ENCODE measurements at regions not wholly inside any gene's neighbourhood (a gene's known extent, or its start where the extent isn't known, plus 50 kb on each side); places are given as distances from the start of the nearest gene placed in this dataset.
"Not testable (repeated sequence)": the region's sequence is repeated elsewhere in the genome, so short reads cannot be mapped to it uniquely, and the experiment has no call there.

DNA sequence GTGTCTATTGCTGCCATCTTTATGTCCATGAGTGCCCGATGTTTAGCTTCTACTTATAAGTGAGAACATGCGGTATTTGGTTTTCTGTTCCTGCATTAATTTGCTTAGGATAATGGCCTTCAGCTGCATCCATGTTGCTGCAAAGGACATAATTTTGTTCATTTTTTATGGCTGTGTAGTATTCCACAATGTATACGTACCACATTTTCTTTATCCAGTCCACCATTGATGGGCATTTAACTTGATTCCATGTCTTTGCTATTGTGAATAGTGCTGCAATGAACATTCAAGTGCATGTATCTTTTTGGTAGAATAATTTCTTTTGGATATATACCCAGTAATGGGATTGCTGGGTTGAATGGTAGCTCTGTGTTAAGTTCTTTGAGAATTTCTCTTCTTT, 376.3 kb upstream of the PROK2 start:
- TF ChIP-seq, protein P1, sequence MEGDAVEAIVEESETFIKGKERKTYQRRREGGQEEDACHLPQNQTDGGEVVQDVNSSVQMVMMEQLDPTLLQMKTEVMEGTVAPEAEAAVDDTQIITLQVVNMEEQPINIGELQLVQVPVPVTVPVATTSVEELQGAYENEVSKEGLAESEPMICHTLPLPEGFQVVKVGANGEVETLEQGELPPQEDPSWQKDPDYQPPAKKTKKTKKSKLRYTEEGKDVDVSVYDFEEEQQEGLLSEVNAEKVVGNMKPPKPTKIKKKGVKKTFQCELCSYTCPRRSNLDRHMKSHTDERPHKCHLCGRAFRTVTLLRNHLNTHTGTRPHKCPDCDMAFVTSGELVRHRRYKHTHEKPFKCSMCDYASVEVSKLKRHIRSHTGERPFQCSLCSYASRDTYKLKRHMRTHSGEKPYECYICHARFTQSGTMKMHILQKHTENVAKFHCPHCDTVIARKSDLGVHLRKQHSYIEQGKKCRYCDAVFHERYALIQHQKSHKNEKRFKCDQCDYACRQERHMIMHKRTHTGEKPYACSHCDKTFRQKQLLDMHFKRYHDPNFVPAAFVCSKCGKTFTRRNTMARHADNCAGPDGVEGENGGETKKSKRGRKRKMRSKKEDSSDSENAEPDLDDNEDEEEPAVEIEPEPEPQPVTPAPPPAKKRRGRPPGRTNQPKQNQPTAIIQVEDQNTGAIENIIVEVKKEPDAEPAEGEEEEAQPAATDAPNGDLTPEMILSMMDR (IDR thresholded peaks at IDR 0.05 in 4 of 5, conservative IDR thresholded peaks at IDR 0.05 in 1 of 5) = not testable (repeated sequence)
- TF ChIP-seq POLR2A (IDR thresholded peaks at IDR 0.05) = not testable (repeated sequence)

Measured in gastrocnemius medialis (tissue), 4 donors.